SK-N-SH (cell line): ENCODE measurements at regions not wholly inside any gene's neighbourhood (a gene's known extent, or its start where the extent isn't known, plus 50 kb on each side); places are given as distances from the start of the nearest gene placed in this dataset.

Source experiments
- RFX5 ChIP-seq: IDR thresholded peaks from 2 replicates; pipeline ENCODE4 v1.6.1; 2012; ENCODE audit warnings: mild to moderate bottlenecking, improper control_type of control experiment, low read length
- TF ChIP-seq, protein P1 (sequence below): fragments of 200-600 bp; sonication (generic); IDR thresholded peaks from 2 replicates; pipeline ENCODE4 v1.6.1; 2017; ENCODE audit warnings: antibody characterized with exemption, mild to moderate bottlenecking, moderate library complexity

DNA sequence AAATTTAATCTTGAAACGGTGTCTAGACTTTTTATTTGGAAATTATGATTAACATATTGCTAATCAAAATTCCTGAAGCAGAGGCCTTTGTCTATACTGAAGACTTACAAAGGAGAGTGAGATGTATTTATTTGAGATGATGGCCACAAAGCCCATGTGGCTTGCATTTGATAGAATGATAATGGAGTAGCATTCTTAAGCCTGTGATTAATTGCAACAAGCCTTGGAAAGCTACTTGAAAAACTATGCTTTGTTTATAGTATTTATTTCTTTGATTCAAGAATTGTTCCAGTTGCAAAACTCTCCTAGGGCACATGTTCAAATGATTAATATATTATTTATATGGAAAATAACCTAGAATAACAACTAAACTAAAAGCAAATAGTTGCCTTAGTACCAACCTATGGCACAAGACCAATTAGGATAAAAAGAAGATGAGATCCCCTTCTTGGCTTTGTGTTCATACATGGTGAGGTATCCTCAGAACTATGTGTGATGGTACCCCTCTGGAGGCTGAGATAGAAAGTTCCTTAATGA, 244.1 kb upstream of the TBL1XR1 start:
- TF ChIP-seq, protein P1, sequence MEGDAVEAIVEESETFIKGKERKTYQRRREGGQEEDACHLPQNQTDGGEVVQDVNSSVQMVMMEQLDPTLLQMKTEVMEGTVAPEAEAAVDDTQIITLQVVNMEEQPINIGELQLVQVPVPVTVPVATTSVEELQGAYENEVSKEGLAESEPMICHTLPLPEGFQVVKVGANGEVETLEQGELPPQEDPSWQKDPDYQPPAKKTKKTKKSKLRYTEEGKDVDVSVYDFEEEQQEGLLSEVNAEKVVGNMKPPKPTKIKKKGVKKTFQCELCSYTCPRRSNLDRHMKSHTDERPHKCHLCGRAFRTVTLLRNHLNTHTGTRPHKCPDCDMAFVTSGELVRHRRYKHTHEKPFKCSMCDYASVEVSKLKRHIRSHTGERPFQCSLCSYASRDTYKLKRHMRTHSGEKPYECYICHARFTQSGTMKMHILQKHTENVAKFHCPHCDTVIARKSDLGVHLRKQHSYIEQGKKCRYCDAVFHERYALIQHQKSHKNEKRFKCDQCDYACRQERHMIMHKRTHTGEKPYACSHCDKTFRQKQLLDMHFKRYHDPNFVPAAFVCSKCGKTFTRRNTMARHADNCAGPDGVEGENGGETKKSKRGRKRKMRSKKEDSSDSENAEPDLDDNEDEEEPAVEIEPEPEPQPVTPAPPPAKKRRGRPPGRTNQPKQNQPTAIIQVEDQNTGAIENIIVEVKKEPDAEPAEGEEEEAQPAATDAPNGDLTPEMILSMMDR = no peak
- TF ChIP-seq RFX5 = no peak
